BJ (cell line): ENCODE measurements at regions not wholly inside any gene's neighbourhood (a gene's known extent, or its start where the extent isn't known, plus 50 kb on each side); places are given as distances from the start of the nearest gene placed in this dataset.

Source experiments
- CTCF ChIA-PET: fragments of 350-600 bp; formaldehyde crosslinking; extraction: SDS; loops from one replicate; lab custom pipeline; 2021; ENCODE audit warnings: antibody characterized with exemption, inconsistent platforms; lab: Yijun Ruan, JAX
- POLR2A ChIA-PET: fragments of 300-600 bp; sonication (Branson Sonifier 250); formaldehyde crosslinking; extraction: SDS; loops from one replicate; lab custom pipeline; 2021; ENCODE audit warnings: antibody characterized with exemption; lab: Charles Lee
- DNase-seq: peaks from one replicate; pipeline ENCODE4 v3.0.0-alpha.2; 2011; ENCODE audit warnings: low read depth
- H3K27me3 ChIP-seq: 2 replicates; pipeline ENCODE4 v1.6.0; 2011; ENCODE audit warnings: low read length; ENCODE audit not compliant: control insufficient read depth, insufficient read depth
- H3K36me3 ChIP-seq: 2 replicates; pipeline ENCODE4 v1.5.1; 2011; ENCODE audit warnings: low read length; ENCODE audit not compliant: control insufficient read depth, insufficient read depth
- H3K4me3 ChIP-seq: 2 replicates; pipeline ENCODE4 v1.5.1; 2011; ENCODE audit warnings: low read depth, mild to moderate bottlenecking, control low read depth, low read length
- TF ChIP-seq, protein P1 (sequence below): IDR thresholded peaks from 2 replicates; pipeline ENCODE4 v1.5.1; 2011; ENCODE audit warnings: low read depth, mild to moderate bottlenecking, control low read depth, inconsistent platforms, low read length, moderate library complexity; ENCODE audit not compliant: insufficient read depth

DNA sequence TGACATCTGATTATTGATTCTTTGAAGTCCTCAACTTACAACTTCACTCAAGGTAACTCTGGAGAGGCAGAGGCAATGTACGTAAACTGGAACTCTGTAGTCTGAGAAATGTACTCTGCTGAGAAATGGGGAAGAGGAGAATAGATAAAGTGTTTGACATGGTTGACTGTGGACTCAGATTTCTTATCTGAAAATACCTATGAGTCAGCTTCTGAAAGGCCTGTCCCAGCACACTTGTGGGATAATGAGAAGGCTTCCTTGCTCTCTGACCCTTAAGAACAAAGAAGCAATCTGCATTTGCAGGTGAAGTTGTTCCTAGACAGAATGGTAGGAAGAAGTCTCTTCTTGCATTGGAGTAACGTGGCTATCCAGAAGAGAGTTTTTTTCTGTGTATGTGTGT is 1573.5 kb downstream of the BRINP3 start:
- TF ChIP-seq, protein P1, sequence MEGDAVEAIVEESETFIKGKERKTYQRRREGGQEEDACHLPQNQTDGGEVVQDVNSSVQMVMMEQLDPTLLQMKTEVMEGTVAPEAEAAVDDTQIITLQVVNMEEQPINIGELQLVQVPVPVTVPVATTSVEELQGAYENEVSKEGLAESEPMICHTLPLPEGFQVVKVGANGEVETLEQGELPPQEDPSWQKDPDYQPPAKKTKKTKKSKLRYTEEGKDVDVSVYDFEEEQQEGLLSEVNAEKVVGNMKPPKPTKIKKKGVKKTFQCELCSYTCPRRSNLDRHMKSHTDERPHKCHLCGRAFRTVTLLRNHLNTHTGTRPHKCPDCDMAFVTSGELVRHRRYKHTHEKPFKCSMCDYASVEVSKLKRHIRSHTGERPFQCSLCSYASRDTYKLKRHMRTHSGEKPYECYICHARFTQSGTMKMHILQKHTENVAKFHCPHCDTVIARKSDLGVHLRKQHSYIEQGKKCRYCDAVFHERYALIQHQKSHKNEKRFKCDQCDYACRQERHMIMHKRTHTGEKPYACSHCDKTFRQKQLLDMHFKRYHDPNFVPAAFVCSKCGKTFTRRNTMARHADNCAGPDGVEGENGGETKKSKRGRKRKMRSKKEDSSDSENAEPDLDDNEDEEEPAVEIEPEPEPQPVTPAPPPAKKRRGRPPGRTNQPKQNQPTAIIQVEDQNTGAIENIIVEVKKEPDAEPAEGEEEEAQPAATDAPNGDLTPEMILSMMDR: no peak
- POLR2A ChIA-PET: no interaction called here
- no peak for DNase-seq
- Histone ChIP-seq H3K4me3 (no peak overlapping the region), H3K27me3 (no peaks in the 10 kb centered on the region), H3K36me3 (no peaks in the 10 kb centered on the region)
- CTCF ChIA-PET: no interaction called here

DNA sequence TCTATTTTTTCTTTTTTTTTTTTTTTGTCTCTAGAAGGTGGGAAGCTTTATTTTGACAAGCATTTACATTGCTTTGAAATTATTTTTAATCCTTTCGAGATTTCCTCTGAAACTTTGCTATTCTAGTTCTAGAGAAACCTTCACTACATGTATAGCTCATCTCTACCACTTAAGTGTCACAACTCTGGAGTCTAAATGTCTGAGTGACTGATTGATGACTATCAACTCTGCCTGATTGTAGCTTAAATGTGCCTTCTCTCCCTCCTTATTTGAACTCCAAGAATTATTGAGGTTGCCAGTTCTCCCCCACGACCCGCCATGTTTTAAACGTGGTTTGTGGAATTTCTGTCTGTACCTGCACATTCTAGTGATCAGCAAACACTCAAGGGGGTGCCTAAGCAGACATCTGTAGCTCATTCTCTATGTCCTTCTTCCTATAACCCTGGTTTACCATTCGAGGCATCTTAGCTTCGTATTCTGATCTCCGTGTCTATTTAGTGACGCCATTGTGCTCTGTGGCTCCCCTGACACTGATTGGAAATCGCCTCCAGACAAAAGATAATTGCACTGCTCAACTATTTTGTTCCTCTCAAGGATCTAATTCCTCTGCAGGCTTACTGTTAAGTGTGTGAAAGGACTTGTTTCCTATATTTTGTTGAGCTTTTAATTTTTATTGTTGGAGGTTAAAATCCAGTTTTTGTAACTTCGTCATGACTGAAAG is 1570.6 kb downstream of the BRINP3 start:
- ChIA-PET POLR2A (no interaction called here), CTCF (no interaction called here)
- TF ChIP-seq, protein P1: no peak
- Histone ChIP-seq H3K4me3 (no peak overlapping the region), H3K36me3 (no peaks in the 10 kb centered on the region), H3K27me3 (no peaks in the 10 kb centered on the region)
- DNase-seq: no peak

DNA sequence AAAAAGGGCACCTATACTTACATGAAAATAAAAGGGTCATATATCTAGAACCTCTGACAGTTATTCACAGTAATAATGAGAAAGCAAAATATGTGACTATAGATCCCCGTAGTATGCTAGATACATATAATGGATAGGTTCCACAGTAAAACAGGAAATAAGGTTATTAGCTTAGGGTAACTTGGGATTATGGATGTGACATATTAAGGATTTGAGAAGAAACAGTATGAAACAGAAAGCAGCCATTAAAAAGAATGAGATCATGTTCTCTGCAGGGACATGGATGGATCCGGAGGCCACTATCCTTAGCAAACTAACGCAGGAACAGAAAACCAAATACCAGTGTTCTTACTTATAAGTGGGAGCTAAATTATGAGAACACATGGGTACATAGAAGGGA is 1547.3 kb downstream of the BRINP3 start:
- Histone ChIP-seq H3K36me3 (no peaks in the 10 kb centered on the region), H3K27me3 (no peaks in the 10 kb centered on the region), H3K4me3 (no peak overlapping the region)
- ChIA-PET POLR2A (no interaction called here), CTCF (no interaction called here)
- TF ChIP-seq, protein P1: no peak
- no peak for DNase-seq

DNA sequence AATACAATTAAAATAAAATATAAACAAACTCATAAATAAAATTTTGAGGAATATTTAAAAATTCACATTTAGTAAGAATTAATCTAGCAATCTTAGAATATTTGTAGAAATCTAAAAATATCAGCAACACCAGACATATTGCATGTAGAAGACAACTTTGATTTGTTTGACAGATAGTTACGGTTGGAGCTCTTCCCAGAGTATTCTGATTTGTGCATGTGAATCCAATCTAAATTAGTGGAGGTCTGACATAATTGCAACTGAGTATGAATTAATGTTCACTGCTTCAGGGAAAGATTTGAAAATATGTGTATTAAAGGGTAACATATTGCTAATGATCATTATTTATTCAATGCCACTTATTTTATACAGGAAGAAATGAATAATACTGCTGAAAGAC is 1546.2 kb downstream of the BRINP3 start:
- H3K36me3 ChIP-seq: no peaks in the 10 kb centered on the region
- no peak for DNase-seq
- no peak overlapping the region for H3K4me3 ChIP-seq
- POLR2A ChIA-PET: no interaction called here
- CTCF ChIA-PET: no interaction called here
- TF ChIP-seq, protein P1: no peak
- no peaks in the 10 kb centered on the region for H3K27me3 ChIP-seq

DNA sequence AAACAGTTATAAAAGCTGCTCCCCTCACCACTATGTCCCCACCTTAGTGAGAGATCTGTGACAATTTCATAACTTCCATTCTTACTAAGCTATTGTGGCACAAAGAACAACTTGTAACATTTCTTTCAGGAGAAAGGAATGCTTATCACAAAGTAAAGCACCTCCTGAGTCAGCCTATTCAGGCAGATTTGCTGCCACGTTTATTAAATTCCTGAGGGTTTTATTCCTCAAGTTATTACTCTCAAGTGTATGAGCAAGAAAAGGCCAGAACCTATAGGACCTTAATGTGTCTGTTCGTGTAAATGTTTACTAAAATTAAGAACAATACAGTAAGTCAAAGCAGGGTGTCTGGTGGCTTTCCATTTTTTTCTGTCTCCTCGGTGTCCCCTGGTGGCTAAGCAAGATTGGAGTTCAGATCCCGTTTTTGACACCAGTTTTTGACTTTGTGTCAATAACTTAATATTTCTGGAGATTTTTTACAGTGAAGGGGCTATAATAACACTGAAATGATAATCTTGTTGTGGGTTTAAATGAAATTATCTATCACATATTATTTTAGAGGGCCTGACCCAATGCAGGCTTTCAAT is 1539.6 kb downstream of the BRINP3 start:
- H3K27me3 ChIP-seq: no peaks in the 10 kb centered on the region
- ChIA-PET POLR2A (no interaction called here), CTCF (no interaction called here)
- H3K4me3 ChIP-seq: no peak overlapping the region
- TF ChIP-seq, protein P1: no peak
- no peaks in the 10 kb centered on the region for H3K36me3 ChIP-seq
- no peak for DNase-seq
